PC-3 (cell line): ENCODE measurements at regions not wholly inside any gene's neighbourhood (a gene's known extent, or its start where the extent isn't known, plus 50 kb on each side); places are given as distances from the start of the nearest gene placed in this dataset.

Experiments used
- EZH2 ChIP-seq: fragments of 300-600 bp; sonication (generic); IDR thresholded peaks from one replicate; pipeline ENCODE4 v1.6.1; 2017; ENCODE audit warnings: antibody characterized with exemption, mild to moderate bottlenecking, low read length; ENCODE audit not compliant: unreplicated experiment
- EZH2phosphoT487 ChIP-seq: fragments of 300-600 bp; sonication (generic); IDR thresholded peaks from 2 replicates; pipeline ENCODE4 v1.6.1; 2018; ENCODE audit warnings: mild to moderate bottlenecking, antibody characterized with exemption, low read length, borderline replicate concordance
- TF ChIP-seq, protein P1 (sequence below): fragments of 300-600 bp; sonication (generic); conservative IDR thresholded peaks from 2 replicates; pipeline ENCODE4 v1.5.1; 2017; ENCODE audit warnings: antibody characterized with exemption, low read depth, mild to moderate bottlenecking, low read length

DNA sequence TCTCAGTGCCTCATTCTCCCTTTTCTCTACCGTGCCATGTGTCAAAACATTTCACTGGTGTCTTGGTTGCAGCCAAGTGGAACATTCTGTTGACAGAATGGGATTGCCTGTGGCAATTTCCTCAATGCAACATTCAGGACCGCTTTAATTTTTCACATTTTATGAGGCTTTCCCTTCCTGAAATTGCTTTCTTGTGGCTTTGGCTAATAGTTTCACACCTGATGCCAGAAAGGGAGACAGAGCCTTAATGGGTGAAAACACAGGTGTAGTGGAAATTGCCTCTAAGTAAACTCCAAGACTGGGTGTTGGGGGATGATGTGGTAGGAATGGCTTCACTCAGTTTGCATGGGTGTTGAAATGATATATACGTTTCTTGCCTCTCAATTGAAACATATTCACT lies 278.3 kb downstream of the TSN start:
- TF ChIP-seq EZH2phosphoT487 (no peak), EZH2 (no peak)
- TF ChIP-seq, protein P1, sequence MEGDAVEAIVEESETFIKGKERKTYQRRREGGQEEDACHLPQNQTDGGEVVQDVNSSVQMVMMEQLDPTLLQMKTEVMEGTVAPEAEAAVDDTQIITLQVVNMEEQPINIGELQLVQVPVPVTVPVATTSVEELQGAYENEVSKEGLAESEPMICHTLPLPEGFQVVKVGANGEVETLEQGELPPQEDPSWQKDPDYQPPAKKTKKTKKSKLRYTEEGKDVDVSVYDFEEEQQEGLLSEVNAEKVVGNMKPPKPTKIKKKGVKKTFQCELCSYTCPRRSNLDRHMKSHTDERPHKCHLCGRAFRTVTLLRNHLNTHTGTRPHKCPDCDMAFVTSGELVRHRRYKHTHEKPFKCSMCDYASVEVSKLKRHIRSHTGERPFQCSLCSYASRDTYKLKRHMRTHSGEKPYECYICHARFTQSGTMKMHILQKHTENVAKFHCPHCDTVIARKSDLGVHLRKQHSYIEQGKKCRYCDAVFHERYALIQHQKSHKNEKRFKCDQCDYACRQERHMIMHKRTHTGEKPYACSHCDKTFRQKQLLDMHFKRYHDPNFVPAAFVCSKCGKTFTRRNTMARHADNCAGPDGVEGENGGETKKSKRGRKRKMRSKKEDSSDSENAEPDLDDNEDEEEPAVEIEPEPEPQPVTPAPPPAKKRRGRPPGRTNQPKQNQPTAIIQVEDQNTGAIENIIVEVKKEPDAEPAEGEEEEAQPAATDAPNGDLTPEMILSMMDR: no peak
